ENCODE measurements at regions not wholly inside any gene's neighbourhood (a gene's known extent, or its start where the extent isn't known, plus 50 kb on each side); places are given as distances from the start of the nearest gene placed in this dataset.

DNA sequence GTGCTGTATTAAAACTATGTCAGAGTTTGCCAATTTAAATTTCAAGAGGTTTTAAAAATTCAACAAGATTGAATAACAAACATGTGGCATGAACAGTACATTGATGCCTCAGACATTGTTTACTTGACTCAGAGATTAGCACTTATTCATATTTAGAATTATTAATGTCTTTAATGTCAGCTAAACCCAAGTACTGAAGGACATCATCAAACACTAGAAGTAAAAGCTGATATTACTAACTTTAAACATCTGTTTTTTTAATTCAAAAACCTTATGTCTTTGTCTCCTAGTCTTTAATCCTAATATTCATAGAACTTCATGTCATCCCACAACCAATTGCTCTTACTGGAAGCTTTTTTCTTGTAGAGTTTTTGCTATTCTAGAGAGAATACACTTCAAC is 406.2 kb upstream of the PCDH7 start:
- H3K36me3 Mint-ChIP-seq (ENCODE audit: insufficient read depth): no peaks in the 10 kb centered on the region

DNA sequence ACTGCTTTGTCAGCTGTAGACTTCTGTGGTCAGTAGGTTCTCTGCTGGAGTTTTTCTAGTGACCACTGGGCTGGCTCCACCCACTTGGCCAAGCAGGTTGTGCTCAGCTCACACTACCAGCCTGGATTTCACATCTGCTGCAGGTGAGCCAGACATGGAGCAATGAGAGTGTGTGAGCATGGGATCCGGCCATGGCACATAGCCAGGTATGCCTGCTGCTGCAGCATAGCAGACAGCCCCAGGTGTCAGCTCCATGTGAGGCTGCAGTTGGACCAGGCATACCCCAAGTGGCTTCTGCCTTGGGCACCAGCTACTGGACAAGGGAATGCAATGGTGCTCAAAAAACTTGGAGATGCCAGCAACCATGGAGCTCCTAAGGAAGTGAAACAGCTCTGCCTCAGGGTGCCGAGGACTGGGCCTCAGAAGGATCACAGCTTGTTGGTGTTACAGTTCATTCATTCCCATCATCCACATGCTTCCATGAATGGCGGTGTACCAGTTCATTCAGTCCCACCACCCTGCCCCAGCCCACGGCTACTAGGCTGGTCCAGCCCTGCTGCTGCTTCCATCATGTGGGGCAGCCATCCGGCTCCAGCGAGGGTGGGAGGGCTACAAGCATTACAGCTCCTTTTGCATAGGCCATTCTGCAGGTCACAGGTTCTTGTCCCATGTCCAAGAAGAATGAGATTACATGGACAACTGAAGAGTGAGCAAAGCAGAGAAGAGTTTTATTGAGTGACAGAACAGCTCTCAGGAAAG is 389.1 kb upstream of the PCDH7 start:
- Mint-ChIP-seq H3K4me3 (ENCODE audit: low read depth) (no peak overlapping the region), H3K4me1 (ENCODE audit: low read depth) (no peaks in the 10 kb centered on the region), H3K9me3 (ENCODE audit: low read depth) (no peaks in the 10 kb centered on the region), H3K27me3 (no peaks in the 10 kb centered on the region), H3K36me3 (ENCODE audit: insufficient read depth) (no peaks in the 10 kb centered on the region), H3K27ac (no peak overlapping the region)
- TF ChIP-seq, protein P1, sequence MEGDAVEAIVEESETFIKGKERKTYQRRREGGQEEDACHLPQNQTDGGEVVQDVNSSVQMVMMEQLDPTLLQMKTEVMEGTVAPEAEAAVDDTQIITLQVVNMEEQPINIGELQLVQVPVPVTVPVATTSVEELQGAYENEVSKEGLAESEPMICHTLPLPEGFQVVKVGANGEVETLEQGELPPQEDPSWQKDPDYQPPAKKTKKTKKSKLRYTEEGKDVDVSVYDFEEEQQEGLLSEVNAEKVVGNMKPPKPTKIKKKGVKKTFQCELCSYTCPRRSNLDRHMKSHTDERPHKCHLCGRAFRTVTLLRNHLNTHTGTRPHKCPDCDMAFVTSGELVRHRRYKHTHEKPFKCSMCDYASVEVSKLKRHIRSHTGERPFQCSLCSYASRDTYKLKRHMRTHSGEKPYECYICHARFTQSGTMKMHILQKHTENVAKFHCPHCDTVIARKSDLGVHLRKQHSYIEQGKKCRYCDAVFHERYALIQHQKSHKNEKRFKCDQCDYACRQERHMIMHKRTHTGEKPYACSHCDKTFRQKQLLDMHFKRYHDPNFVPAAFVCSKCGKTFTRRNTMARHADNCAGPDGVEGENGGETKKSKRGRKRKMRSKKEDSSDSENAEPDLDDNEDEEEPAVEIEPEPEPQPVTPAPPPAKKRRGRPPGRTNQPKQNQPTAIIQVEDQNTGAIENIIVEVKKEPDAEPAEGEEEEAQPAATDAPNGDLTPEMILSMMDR (IDR thresholded peaks at IDR 0.05; ENCODE audit: unreplicated experiment): no peak
- DNase-seq (ENCODE audit: low spot score, unreplicated experiment): no peak

More for the DNA sequence above, 406.2 kb upstream of the PCDH7 start:
- DNase-seq (ENCODE audit: low spot score, unreplicated experiment): no peak
- Mint-ChIP-seq H3K27ac (no peak overlapping the region), H3K27me3 (no peaks in the 10 kb centered on the region), H3K4me1 (ENCODE audit: low read depth) (no peaks in the 10 kb centered on the region), H3K9me3 (ENCODE audit: low read depth) (no peaks in the 10 kb centered on the region), H3K4me3 (ENCODE audit: low read depth) (no peak overlapping the region)
- TF ChIP-seq, protein P1 (IDR thresholded peaks at IDR 0.05; ENCODE audit: unreplicated experiment): no peak

DNA sequence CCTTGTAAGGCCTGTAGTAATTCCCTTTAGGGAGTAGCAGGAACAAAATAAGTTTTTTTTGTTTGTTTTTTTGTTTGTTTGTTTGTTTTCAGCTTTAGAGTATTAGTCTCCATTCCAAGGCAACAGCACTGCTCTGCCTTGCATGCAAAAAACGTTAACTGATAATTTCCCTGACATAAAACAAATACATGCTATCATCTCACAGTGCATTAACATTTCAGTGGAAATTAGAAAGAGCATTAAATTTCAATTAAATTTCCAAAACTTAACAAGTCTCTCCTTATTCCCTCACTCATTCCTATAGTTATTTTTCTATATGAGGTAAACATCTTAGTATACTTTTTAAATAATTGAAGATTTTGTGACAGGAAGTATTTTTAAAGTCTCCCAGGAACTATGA is 378.4 kb upstream of the PCDH7 start:
- DNase-seq (ENCODE audit: low spot score, unreplicated experiment): no peak
- Mint-ChIP-seq H3K4me1 (ENCODE audit: low read depth) (no peaks in the 10 kb centered on the region), H3K27me3 (no peaks in the 10 kb centered on the region), H3K36me3 (ENCODE audit: insufficient read depth) (peaks cover 2% of the 10 kb centered on the region), H3K4me3 (ENCODE audit: low read depth) (no peak overlapping the region), H3K9me3 (ENCODE audit: low read depth) (peaks cover 7% of the 10 kb centered on the region), H3K27ac (no peak overlapping the region)
- TF ChIP-seq, protein P1 (IDR thresholded peaks at IDR 0.05; ENCODE audit: unreplicated experiment): no peak

DNA sequence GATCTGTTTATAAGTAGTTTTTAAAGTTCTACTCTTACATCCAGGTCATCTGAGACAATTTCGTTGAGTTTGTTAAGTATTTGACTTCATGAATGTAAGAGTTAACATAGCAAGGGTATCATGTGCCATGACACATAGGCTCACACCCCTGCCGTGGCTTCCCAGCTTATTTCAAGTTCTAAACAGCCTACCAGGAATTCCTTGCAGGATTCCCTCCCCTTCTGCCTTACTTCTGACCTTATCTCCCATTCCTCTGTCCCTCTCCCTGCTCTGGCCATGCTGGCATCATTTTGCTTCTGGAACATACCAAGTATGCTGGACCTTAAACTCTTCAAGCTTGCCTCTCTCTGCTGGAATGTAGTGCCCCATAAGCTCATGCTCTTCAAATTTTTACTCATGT is 369.9 kb upstream of the PCDH7 start:
- DNase-seq (ENCODE audit: low spot score, unreplicated experiment): no peak
- Mint-ChIP-seq H3K27ac (no peak overlapping the region), H3K27me3 (no peaks in the 10 kb centered on the region), H3K4me1 (ENCODE audit: low read depth) (no peaks in the 10 kb centered on the region), H3K9me3 (ENCODE audit: low read depth) (no peaks in the 10 kb centered on the region), H3K4me3 (ENCODE audit: low read depth) (no peak overlapping the region), H3K36me3 (ENCODE audit: insufficient read depth) (no peaks in the 10 kb centered on the region)
- TF ChIP-seq, protein P1 (IDR thresholded peaks at IDR 0.05; ENCODE audit: unreplicated experiment): no peak

DNA sequence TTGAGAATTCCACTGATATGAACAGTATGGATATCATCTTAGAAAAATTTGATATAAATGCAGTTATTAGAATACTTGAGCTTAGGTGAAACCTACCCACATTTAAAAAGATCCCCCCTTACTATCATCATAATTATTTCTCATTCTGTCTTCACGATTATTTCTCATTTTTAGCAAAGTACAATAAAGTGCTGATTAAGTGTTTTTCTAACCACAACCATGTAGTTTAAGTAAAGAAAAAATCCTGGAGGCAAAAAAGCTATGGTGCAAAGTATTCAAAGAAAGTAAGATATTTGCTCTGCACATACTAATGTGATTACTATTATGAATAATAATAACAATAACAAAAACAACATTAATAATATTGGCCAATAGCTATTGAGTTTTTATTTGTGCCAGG is 365.6 kb upstream of the PCDH7 start:
- DNase-seq (ENCODE audit: low spot score, unreplicated experiment): no peak
- H3K4me3 Mint-ChIP-seq (ENCODE audit: low read depth): no peak overlapping the region
- no peak overlapping the region for H3K27ac Mint-ChIP-seq
- H3K27me3 Mint-ChIP-seq: no peaks in the 10 kb centered on the region
- TF ChIP-seq, protein P1 (IDR thresholded peaks at IDR 0.05; ENCODE audit: unreplicated experiment): no peak
- H3K4me1 Mint-ChIP-seq (ENCODE audit: low read depth): no peaks in the 10 kb centered on the region
- H3K9me3 Mint-ChIP-seq (ENCODE audit: low read depth): peaks cover 3% of the 10 kb centered on the region
- no peaks in the 10 kb centered on the region for H3K36me3 Mint-ChIP-seq (ENCODE audit: insufficient read depth)
